ENCODE measurements at regions not wholly inside any gene's neighbourhood (a gene's known extent, or its start where the extent isn't known, plus 50 kb on each side); places are given as distances from the start of the nearest gene placed in this dataset.

DNA sequence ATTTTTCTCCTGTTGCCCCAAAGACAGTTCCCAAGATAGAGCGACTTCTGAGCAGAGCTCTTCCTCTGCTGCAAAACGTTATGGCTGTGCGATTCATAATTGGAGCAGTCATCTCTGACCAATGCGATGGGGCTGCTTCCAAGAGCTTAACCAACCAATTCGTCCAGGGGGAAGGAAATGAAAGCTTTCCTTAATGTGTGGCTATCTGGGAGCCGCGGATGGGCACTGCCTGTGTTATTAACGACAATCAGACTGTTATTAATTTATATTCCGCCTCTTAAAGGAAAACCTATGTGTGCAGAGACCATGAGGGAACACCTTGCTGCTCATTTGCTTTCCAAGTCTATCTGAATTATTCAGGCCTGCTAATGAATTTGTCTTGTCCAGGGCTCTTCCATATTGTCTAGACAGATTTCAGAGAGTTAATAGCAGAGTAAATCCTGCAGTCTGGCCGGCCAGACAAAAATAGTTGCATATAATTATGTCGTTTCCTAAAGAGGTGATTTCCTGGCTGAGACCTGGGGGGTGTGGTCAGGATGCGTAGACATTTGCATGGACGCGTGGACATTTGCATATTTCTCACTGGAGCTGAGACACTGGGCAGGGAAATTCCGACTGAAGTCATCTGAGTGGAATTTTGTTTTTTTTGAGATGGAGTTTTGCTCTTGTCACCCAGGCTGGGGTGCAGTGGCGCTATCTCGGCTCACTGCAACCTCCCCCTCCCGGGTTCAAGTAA, 135.4 kb downstream of the HMX1 start:
- Mint-ChIP-seq H3K4me1 (no peaks in the 10 kb centered on the region), H3K36me3 (ENCODE audit: low read depth) (no peaks in the 10 kb centered on the region), H3K27ac (no peak overlapping the region), H3K9me3 (ENCODE audit: low read depth) (peaks cover 6% of the 10 kb centered on the region), H3K27me3 (no peaks in the 10 kb centered on the region), H3K4me3 (no peak overlapping the region)
- ChIA-PET CTCF (no interaction called here), POLR2A (no interaction called here)
- intact Hi-C loops (cut with DNase I, micrococcal nuclease) = no loop called here
- DNase-seq (no peak), ATAC-seq (no peak)

DNA sequence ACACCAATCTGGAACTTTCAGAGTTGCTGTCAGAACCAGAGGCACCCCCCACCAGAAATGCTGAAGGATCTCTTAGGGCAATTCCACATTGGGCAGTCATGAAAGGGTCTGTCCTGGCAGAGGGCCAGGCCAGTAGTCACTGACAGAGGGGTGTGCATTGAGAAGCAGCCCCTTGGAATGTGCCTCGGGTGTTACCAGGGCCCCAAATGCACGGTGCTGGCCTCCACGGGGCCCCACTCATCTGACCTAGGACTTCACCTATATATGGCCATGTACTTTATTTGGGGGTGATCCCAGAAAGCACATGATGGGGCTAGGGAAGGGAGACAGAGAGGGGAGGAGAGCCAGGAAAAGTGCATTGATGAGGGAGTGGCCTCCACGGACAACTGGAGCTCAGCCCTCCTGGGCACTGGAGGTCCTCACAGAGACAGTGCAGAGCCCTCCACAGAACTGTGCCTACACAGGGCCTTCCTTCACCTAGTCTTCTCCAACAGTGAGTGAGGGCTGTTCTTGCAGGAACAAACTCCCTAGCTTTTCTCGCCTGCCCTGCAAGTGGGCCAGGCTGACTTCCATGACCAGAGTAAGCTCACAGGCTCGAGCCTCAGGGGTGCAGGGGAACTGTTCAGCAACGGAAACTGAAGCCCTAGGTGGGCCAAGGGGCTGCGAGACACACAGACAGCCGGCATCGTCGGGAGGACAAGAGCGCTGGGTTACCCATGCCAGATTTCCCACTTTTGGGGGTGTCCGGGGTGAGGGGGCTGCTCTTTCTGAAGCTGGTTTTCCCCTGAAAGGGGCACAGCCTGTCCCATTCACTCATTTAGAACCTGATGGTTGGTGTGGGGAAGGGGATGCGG, 136.2 kb downstream of the HMX1 start:
- CTCF ChIA-PET = no interaction called here
- POLR2A ChIA-PET = no interaction called here
- H3K4me1 Mint-ChIP-seq = no peaks in the 10 kb centered on the region
- DNase-seq (no peak), ATAC-seq (no peak)
- H3K27me3 Mint-ChIP-seq = no peaks in the 10 kb centered on the region
- no peak overlapping the region for H3K27ac Mint-ChIP-seq
- no peak overlapping the region for H3K4me3 Mint-ChIP-seq
- peaks cover 6% of the 10 kb centered on the region for H3K9me3 Mint-ChIP-seq (ENCODE audit: low read depth)
- intact Hi-C loops (cut with DNase I, micrococcal nuclease) = no loop called here
- no peaks in the 10 kb centered on the region for H3K36me3 Mint-ChIP-seq (ENCODE audit: low read depth)

DNA sequence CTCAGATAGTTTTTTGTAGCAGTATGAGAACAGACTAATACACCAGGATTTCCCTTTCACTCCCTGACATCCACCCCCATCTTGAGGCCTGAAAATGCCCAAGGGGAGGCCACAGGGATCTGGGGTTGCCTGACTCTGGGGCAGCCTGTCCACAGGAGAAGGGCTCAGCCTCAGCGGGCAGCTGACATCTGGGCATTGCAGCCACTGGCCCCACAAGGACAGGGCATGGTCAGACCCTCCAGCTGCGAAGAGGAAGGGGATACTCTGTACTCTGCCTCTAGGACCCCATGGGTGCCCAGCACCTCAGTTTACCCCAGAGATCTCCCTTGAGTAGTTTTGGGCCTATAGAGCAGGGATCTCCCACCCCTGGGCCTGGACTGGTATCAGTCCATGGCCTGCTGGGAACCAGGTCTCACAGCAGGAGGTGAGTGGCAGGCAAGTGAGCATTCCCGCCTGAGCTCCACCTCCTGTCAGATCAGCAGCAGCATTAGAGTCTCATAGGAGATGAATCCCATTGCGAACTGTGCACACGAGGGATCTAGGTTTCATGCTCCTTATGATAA, 138.9 kb downstream of the HMX1 start:
- Mint-ChIP-seq H3K36me3 (ENCODE audit: low read depth) (no peaks in the 10 kb centered on the region), H3K27me3 (no peaks in the 10 kb centered on the region), H3K4me3 (no peak overlapping the region), H3K9me3 (ENCODE audit: low read depth) (peaks cover 6% of the 10 kb centered on the region), H3K27ac (no peak overlapping the region), H3K4me1 (no peaks in the 10 kb centered on the region)
- intact Hi-C loops (cut with DNase I, micrococcal nuclease) = no loop called here
- DNase-seq (no peak), ATAC-seq (no peak)
- POLR2A ChIA-PET = no interaction called here
- CTCF ChIA-PET = no interaction called here

DNA sequence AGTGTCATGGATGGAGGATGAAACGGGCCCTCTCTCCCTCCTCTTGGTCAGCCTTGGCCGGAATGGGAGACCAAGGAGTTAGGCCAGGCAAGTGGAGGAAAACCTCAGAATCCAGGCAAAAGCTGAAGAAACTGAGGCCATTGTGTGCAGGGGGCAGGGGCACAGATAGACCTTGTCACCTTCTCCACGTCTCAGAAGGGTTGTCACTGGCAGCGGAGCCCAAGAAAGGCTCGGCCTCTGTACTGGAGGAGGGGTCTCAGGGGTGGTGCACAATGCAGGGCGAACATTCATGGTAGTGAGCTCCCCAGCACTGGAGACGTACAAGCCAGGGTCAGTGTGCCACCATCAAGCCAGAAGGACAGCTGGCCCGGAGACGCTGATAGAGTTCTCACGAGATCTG, 139.5 kb downstream of the CPZ start:
- H3K36me3 Mint-ChIP-seq (ENCODE audit: low read depth) = no peaks in the 10 kb centered on the region
- no peaks in the 10 kb centered on the region for H3K4me1 Mint-ChIP-seq
- no peak overlapping the region for H3K27ac Mint-ChIP-seq
- no peak for ATAC-seq
- intact Hi-C loops (cut with DNase I, micrococcal nuclease) = no loop called here
- DNase-seq = no peak
- H3K4me3 Mint-ChIP-seq = no peak overlapping the region
- CTCF ChIA-PET = interaction anchor here (0.6 kb wide), 1 partner anchor 21 kb away, joined by 3 read pairs; no protein-coding TSS in a partner anchor
- no peaks in the 10 kb centered on the region for H3K27me3 Mint-ChIP-seq
- H3K9me3 Mint-ChIP-seq (ENCODE audit: low read depth) = peaks cover 6% of the 10 kb centered on the region
- POLR2A ChIA-PET = no interaction called here

DNA sequence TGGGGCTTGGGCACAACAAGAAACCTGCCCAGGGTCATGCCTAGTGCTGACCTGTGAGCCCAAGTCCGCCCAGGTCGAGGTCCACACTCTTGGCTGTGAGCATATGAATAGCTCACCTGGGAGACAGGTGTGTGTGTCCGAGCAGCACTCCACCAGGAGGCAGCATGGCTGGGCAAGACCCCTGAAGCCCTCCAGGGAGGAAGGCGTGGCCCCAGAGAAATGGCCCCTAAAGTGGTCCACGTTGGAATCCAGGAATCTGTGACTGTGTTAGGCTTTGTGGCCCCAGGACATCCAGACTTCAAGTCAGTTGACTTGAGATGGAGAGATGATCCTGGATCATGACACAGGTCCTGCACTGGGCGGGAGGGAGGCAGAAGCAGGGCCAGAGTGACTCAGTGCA, 138.8 kb downstream of the CPZ start:
- no peaks in the 10 kb centered on the region for H3K4me1 Mint-ChIP-seq
- no peak overlapping the region for H3K27ac Mint-ChIP-seq
- no peaks in the 10 kb centered on the region for H3K36me3 Mint-ChIP-seq (ENCODE audit: low read depth)
- peaks cover 6% of the 10 kb centered on the region for H3K9me3 Mint-ChIP-seq (ENCODE audit: low read depth)
- ATAC-seq (no peak), DNase-seq (no peak)
- no peaks in the 10 kb centered on the region for H3K27me3 Mint-ChIP-seq
- ChIA-PET CTCF (interaction anchor here (0.6 kb wide), 1 partner anchor 21 kb away, joined by 3 read pairs; no protein-coding TSS in a partner anchor), POLR2A (no interaction called here)
- H3K4me3 Mint-ChIP-seq = no peak overlapping the region
- intact Hi-C loops (cut with DNase I, micrococcal nuclease) = no loop called here

DNA sequence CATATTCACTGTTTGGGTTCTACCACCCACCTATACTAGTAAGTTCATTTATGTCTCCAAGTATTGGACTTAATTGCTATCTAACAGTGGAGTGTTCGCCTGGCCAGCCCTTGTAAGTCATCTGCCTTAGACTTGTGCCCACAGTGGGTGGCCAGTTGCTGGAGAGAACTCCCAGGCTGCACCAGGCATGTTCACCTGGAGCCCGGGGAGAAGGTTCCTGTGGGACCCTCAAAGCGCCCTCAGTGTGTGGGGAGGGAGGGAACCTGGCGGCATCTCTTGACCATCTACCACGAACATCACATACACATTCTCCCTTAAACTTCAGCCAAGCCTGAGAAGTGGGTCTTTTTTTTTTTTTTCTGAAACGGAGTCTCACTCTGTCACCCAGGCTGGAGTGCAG, 138.1 kb downstream of the CPZ start:
- ChIA-PET POLR2A (no interaction called here), CTCF (no interaction called here)
- intact Hi-C loops (cut with DNase I, micrococcal nuclease) = no loop called here
- Mint-ChIP-seq H3K36me3 (ENCODE audit: low read depth) (no peaks in the 10 kb centered on the region), H3K27ac (no peak overlapping the region), H3K4me3 (no peak overlapping the region), H3K4me1 (no peaks in the 10 kb centered on the region), H3K27me3 (no peaks in the 10 kb centered on the region), H3K9me3 (ENCODE audit: low read depth) (peaks cover 6% of the 10 kb centered on the region)
- no peak for ATAC-seq
- DNase-seq = no peak

DNA sequence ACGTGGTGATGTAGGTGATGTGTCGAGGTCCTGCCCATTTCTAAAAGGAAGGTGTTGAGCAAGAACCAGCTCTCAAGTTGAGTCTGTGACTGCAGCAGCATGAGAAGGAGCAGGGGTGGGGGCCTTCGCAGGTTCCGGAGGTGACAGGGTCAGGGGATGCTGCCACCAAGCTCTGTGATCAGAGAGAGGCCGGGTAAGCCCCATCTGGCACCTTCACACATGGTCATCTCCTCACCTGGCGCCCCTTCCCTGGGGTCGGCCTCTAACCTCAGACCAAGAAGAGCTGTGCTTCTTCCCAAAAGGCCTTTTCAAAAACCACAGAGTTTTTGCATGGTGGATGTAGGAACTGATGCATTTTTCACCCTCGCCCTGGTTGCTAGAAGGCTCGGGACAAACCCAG, 137.6 kb downstream of the CPZ start:
- Mint-ChIP-seq H3K27ac (no peak overlapping the region), H3K4me3 (no peak overlapping the region), H3K9me3 (ENCODE audit: low read depth) (peaks cover 6% of the 10 kb centered on the region), H3K4me1 (no peaks in the 10 kb centered on the region), H3K27me3 (no peaks in the 10 kb centered on the region), H3K36me3 (ENCODE audit: low read depth) (no peaks in the 10 kb centered on the region)
- ATAC-seq (no peak), DNase-seq (no peak)
- ChIA-PET POLR2A (no interaction called here), CTCF (no interaction called here)
- intact Hi-C loops (cut with DNase I, micrococcal nuclease) = no loop called here

DNA sequence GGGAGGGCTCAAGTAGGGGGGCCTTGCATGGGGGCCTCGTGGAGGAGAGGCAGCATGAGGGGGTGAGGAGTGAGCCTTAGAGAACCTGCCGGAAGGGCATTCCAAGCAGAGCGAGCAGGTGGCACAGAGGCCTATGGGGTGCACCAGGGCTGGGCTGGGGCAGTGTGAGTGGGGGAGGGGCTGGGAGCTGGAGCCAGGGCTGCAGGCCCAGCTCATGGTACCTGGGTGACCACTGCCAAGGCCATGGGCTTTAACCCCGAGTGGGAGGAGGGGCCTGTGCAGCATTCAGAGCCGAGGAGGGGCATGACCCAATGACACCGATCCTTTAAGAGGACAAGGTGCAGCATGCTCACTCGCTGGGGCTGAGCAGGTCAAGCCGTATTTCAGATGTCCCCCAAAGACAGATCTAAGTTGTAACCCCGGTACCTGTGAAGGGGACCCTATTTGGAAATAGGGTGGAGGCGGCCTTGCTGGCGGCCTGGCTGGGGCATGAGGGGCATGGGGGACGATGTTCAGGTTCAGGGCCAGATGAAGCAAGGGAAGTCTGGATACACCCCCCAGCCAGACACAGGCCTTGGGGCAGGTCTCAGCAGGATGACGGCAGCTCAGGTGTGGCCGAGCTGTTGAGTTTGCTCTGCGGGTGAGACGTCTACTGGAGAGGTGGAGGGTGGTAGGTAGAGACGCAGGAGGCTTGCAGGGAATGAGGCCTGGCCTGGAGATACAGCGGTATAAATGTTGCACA, 137.0 kb downstream of the CPZ start:
- H3K27me3 Mint-ChIP-seq = peaks cover 2% of the 10 kb centered on the region
- POLR2A ChIA-PET = no interaction called here
- no peak for ATAC-seq
- H3K4me3 Mint-ChIP-seq = no peak overlapping the region
- H3K9me3 Mint-ChIP-seq (ENCODE audit: low read depth) = peaks cover 5% of the 10 kb centered on the region
- no peaks in the 10 kb centered on the region for H3K36me3 Mint-ChIP-seq (ENCODE audit: low read depth)
- H3K27ac Mint-ChIP-seq = no peak overlapping the region
- no peak for DNase-seq
- no peaks in the 10 kb centered on the region for H3K4me1 Mint-ChIP-seq
- intact Hi-C loops (cut with DNase I, micrococcal nuclease) = no loop called here
- CTCF ChIA-PET = no interaction called here

DNA sequence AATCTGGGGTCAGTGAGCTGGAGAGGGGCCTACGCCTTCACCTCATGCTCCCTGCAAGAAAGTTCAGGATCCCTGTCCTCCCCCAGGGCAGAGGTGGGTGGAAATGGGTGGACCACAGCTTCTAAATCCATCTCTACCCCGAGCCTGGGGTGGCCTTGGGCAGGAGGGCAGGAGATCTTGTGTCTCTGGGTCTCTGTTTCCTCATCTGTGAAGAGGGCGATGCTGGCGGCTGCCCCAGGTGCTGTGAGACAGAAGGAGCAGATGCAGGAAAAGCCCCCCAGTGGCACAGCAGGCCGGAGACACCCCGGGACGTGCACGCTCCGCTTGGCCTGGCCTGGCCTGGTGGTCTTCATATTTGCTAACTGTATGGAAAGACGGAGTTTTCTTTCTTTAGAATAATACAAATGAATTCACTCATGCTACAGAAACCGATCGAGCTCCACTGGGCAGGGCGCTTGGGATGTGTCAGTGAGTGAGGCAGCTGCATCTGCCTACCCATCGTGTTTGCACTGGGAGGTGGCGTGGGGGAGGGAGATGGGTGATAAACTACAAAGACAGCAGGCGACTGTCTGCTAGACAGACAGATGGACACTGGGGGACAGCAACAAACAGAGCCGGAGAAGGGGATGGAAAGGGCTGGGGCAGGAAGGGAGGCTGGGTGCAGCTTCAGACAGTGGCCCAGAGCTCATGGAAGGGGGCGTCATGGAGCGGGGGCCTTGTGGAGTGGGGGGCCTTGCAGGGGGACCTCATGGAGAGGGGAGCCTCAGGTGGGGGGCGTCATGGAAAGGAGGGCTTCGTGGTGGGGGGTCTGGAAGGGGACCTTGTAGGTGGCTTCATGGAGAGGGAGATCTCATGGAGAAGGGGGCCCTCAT, 136.2 kb downstream of the CPZ start:
- intact Hi-C loops (cut with DNase I, micrococcal nuclease) = no loop called here
- no peak for DNase-seq
- no peak overlapping the region for H3K27ac Mint-ChIP-seq
- ATAC-seq = no peak
- H3K9me3 Mint-ChIP-seq (ENCODE audit: low read depth) = no peaks in the 10 kb centered on the region
- peaks cover 3% of the 10 kb centered on the region for H3K27me3 Mint-ChIP-seq
- no peaks in the 10 kb centered on the region for H3K36me3 Mint-ChIP-seq (ENCODE audit: low read depth)
- no peaks in the 10 kb centered on the region for H3K4me1 Mint-ChIP-seq
- ChIA-PET CTCF (interaction anchor here (0.6 kb wide), 1 partner anchor 90 kb away, joined by 3 read pairs; no protein-coding TSS in a partner anchor), POLR2A (interaction anchor here (0.6 kb wide), 1 partner anchor 174 kb away, joined by 3 read pairs; no protein-coding TSS in a partner anchor)
- no peak overlapping the region for H3K4me3 Mint-ChIP-seq

DNA sequence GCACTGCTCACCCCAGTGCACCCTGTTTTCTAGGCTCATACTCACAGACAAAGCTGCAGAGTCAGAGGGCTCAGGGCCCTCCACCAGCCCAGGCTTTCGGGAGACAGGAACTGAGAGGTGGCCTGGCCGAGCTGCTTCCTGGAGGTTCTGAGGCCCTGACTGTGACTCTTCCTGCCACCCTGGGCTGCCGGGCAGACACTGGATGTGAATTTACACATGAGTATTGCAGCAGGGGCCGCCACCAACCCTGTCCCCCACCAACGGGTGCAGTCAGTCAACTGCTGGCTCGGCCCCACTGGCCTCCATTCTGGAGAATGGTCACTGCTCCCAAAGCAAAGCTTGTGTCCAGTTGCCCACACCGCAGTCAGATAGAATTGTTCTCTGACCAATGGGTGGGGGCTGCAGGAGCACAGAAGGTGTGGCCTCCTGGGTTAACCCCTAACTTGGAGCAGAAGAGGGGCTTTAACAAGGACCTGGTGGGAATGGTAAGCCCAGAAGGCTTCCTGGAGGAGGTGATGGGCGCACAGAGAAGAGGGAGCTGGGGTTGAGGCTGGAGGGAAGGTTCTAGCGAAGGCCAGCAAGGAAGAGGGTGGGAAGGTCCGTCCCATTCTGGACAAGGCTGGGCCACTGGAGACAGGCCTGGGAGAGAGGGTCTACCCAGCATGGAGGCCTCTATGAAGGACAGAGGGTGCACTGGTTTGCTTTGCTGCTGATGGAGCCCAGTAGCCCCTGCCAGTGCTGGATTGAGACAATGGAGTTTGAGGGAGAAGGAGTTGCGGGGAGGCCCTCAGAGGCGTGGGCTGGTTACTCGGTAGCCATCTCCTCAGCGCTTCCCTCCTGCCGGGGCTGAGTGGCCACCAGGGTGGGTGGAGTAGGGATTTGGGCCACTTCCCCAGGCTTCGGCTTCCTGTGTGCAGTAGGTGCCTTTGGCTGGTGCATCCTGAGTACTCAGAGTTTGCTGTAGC, 135.3 kb downstream of the CPZ start:
- ATAC-seq = no peak
- CTCF ChIA-PET = interaction anchor here (0.6 kb wide), 1 partner anchor 91 kb away, joined by 3 read pairs; no protein-coding TSS in a partner anchor

More for the DNA sequence above, 135.3 kb downstream of the CPZ start:
- Mint-ChIP-seq H3K27me3 (peaks cover 3% of the 10 kb centered on the region), H3K4me1 (no peaks in the 10 kb centered on the region), H3K9me3 (ENCODE audit: low read depth) (no peaks in the 10 kb centered on the region), H3K4me3 (no peak overlapping the region), H3K36me3 (ENCODE audit: low read depth) (no peaks in the 10 kb centered on the region), H3K27ac (no peak overlapping the region)
- DNase-seq = no peak
- POLR2A ChIA-PET = interaction anchor here (0.6 kb wide), 1 partner anchor 173 kb away, joined by 3 read pairs; no protein-coding TSS in a partner anchor
- intact Hi-C loops (cut with DNase I, micrococcal nuclease) = no loop called here
